ENCODE measurements at regions not wholly inside any gene's neighbourhood (a gene's known extent, or its start where the extent isn't known, plus 50 kb on each side); places are given as distances from the start of the nearest gene placed in this dataset.

- TF ChIP-seq NFIC (IDR thresholded peaks at IDR 0.05; ENCODE audit: low read length) (no peak), ZNF547 (CRISPR knock-in tag; IDR thresholded peaks at IDR 0.05) (no peak), ZZZ3 (CRISPR knock-in tag; IDR thresholded peaks at IDR 0.05; ENCODE audit: borderline replicate concordance) (no peak), HNRNPLL (IDR thresholded peaks at IDR 0.05; ENCODE audit: low read depth, low read length, poor library complexity, severe bottlenecking) (no peak)
- TF ChIP-seq, protein P1, sequence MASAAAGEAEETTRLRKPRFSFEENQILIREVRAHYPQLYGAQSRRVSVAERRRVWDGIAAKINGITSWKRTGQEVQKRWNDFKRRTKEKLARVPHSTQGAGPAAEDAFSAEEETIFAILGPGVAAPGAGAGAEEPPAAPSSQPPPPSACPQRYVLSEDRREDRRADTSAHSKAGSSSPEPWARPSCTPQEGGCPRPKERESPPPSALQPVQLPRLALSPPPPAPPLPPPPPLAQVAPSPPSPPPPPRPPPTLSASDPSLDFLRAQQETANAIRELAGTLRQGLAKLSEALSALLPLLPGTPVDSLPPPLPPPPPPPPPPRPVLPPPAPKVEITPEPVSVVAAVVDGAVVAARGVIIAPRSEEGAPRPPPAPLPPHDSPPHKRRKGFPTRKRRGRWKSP (CRISPR knock-in tag; IDR thresholded peaks at IDR 0.05) = no peak
Observed at GRCh38 chr7:153444641-153445040, 607.6 kb upstream of the DPP6 start (continued).

- 2% methylated on average over 5 of the region's 5 CpGs for WGBS (ENCODE audit: low lambda C conversion rate)
- BruUV-seq (replicated peaks) = no TSS peak
- FAIRE-seq = no peak
Observed at GRCh38 chr7:153445641-153446040, 606.6 kb upstream of the DPP6 start.

More at GRCh38 chr7:153445641-153446040, 606.6 kb upstream of the DPP6 start:
- Histone ChIP-seq H3K79me2 (ENCODE audit: insufficient read depth, low read length) (no peaks in the 10 kb centered on the region), H3K36me3 (replicated peaks in 1 of 2; ENCODE audit: control insufficient read depth in 1 of 2, insufficient read depth in 2 of 2, low read length in 2 of 2) (no peaks in the 10 kb centered on the region), H3K27me3 (ENCODE audit: control insufficient read depth in 1 of 2, insufficient read depth in 2 of 2, low read length in 2 of 2) (no peaks in the 10 kb centered on the region), H3K27ac (ENCODE audit: extremely low read length, insufficient read depth, low read length) (no peak overlapping the region), H3K4me2 (ENCODE audit: low read depth, low read length) (no peak overlapping the region), H3K4me3 (replicated peaks in 1 of 3; ENCODE audit: insufficient read depth in 1 of 3, low read depth in 2 of 3, low read length in 3 of 3) (no peak overlapping the region), H3K9ac (ENCODE audit: insufficient read depth, low read depth, low read length) (no peak overlapping the region), H3K9me3 (ENCODE audit: low read length) (peaks cover 6% of the 10 kb centered on the region; the same call in 1 of the 2 replicates), H2AFZ (ENCODE audit: low read length) (no peak overlapping the region), H4K20me1 (ENCODE audit: insufficient read depth, low read length) (no peaks in the 10 kb centered on the region), H3K4me1 (ENCODE audit: insufficient read depth, low read length) (no peaks in the 10 kb centered on the region)
- in situ Hi-C loops (cut with HindIII; ENCODE audit: extremely low pct_ligation_motif_present, low pct_unique_long_range_greater_than_20kb) (no loop called here), intact Hi-C loops (cut with micrococcal nuclease; ENCODE audit: unreplicated experiment) (no loop called here)
- CTCF ChIA-PET (ENCODE audit: low intra/inter-chr PET ratio, low total read pairs) = no interaction called here
- DNase-seq (ENCODE audit: low spot score) = no peak
- no peak for TF ChIP-seq BHLHE40 (IDR thresholded peaks at IDR 0.05; ENCODE audit: low read length)
- TF ChIP-seq PREB (CRISPR knock-in tag; IDR thresholded peaks at IDR 0.05) = no peak
- no peak for TF ChIP-seq BCL3 (CRISPR knock-in tag; IDR thresholded peaks at IDR 0.05)
- no peak for TF ChIP-seq ATF3 (CRISPR knock-in tag; IDR thresholded peaks at IDR 0.05)
- TF ChIP-seq ZNF761 (CRISPR knock-in tag; conservative IDR thresholded peaks at IDR 0.05) = no peak
- TF ChIP-seq ZNF329 (CRISPR knock-in tag; IDR thresholded peaks at IDR 0.05; ENCODE audit: low read depth) = no peak
- no peak for TF ChIP-seq ZFAT (CRISPR knock-in tag; conservative IDR thresholded peaks at IDR 0.05)
- no peak for TF ChIP-seq RFX1 (IDR thresholded peaks at IDR 0.05)
- no peak for ATAC-seq
- POLR2A ChIA-PET = no interaction called here
